H4 (cell line): ENCODE measurements at regions not wholly inside any gene's neighbourhood (a gene's known extent, or its start where the extent isn't known, plus 50 kb on each side); places are given as distances from the start of the nearest gene placed in this dataset.

Source experiments
- DNase-seq: peaks from one replicate; pipeline ENCODE4 v3.0.0-alpha.2; 2015; ENCODE audit warnings: low spot score

DNA sequence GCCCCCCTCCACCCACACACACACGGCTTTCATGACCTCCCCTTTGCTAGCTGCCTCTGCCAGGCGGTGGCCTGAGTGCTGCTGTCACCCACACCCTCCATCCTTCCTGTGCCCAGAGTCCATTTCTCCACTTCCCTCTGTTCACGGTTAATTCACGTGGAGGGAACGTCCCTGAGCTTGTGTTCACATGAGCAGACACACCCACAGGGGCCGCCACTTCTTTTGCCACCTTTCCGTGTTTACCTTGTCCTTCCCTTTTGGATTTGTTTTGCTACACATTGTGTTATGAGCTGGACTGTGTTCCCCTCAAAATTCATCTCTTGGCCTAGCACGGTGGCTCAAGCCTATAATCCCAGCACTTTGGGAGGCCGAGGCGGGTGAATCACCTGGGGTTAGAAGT, 128.0 kb downstream of the ETS2 start:
- DNase-seq = no peak

DNA sequence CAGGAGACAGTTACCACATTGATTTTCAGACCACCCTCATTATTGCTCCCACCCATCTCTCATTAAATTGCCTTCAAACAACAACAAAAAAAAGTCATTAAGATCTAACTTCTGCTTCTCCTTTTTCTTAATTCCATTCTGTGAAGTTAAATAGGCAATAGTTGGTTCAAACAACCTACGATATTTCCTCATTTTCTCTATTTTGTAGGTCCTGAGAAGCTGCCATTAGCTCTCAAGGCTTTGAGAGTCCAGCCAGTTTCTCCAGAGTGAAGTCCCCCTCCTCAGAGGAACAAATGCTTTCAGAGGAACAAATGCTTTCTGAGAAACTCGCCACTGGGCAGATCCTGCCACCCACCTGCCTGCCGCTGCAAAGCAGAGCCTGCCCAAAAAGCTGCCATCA, 125.6 kb downstream of the ETS2 start:
- no peak for DNase-seq

DNA sequence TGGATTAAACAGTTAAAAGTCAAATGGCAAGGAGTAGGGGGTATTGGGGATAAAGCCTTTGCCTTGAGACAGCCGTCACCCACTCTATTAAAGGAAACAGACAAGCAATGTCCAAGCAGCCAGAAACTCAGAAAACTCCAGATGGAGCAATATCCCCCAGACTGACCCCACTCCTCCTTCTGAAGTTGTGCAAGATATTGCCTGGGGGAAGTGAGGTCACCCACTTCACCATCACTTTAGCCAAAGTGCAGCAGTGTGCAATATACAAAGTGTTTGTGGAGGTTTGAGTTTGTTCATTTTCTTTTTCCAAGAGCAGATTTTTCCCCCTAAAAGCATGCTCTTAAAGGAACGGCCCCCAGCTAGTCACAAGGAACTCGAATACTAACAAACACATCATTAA, 125.1 kb downstream of the ETS2 start:
- DNase-seq = peak; percentile 36

DNA sequence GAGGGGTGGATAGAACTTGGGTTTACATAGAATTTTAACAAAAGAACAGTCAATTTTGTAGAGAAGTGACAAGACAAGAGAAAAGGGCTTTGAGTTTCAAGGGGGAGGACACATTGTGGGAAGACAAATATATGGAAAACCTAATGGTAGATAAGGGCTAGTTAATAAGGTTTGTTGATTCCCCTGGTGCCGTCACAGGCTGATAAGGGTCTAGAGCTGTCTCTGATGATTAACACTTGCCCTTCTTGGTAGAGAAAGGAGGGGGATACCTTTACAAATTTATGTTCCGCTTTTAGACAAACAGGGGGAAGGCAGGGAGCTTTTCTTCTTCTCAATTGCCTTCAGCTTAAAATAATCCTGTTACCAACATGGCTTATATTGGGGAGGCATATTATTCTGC, 124.3 kb downstream of the ETS2 start:
- DNase-seq = no peak

DNA sequence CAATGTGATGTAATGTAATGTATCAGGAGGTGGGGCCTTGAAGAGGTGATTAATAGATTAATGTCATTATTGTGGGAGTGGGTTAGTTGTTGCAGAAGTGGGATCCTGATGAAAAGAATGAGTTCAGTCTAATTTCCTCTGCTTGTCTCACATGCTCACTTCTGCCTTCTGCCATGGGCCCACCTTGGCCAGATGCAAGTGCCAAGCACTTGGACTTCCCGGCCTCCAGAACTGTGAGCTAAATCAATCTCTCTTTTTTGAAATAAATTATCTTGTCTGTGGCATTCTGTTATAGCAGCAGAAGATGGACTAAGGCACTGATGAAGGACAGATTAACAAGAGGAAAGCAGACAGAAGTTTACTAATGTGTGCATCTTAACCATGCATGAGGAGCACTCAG, 123.9 kb downstream of the ETS2 start:
- no peak for DNase-seq

DNA sequence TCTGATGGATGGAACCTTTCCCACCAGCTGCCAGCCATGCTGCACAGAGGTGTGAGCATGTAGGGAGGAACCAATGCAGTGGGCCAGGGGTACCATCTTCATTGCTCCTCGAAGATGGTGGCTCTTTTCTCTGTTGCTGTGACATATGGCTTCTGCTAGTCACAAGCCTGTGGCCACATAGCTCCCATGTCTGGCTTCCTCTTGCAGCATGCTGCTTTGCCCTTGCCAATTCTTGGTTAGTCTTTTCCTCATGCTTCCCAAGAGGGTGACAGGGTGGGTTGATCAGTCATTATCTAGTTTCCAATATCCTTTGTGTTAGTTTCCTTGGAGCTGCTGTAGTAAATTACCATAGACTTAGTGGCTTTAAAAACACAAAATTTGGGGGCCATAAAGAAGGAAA, 123.4 kb downstream of the ETS2 start:
- no peak for DNase-seq

DNA sequence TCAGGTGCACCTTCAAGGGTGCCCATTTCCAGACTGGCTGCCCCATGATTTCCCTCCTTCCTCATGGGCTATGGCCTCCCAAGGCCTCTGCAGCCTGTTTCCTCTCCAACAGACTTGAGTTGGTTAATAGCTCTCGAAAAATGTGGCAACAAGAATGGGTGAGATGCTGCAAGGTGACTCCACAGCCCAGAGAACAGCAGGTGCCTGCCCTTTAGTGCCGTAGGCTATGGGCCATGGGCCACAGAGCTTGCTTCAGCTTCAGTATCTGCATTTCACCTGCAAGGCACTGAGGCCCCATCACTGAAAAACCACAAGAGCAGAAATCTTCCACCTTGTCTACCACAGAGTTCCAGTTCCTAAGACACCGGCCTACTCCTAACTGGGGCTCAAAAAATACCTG, 122.0 kb downstream of the ETS2 start:
- DNase-seq = no peak

DNA sequence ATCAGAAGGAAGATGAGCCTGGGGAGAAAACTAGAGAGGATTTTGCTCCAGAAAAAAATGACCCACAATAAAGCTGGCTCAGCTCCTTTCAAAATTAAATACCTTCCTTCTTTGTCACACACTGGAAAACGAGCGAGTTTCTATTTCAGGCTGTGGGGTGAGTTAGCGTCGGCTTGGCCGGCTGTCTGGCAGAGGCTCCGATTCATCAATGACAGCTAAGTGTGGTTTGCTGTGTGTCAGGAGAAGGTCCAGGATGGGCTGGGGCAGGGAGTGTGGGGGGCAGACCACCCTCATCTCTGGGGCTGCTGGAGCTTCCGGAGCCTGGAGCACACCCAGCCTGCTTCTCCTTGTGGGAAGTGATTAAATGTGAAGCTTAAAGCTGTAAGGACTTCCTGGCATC, 120.2 kb downstream of the ETS2 start:
- peak; percentile 75 for DNase-seq

DNA sequence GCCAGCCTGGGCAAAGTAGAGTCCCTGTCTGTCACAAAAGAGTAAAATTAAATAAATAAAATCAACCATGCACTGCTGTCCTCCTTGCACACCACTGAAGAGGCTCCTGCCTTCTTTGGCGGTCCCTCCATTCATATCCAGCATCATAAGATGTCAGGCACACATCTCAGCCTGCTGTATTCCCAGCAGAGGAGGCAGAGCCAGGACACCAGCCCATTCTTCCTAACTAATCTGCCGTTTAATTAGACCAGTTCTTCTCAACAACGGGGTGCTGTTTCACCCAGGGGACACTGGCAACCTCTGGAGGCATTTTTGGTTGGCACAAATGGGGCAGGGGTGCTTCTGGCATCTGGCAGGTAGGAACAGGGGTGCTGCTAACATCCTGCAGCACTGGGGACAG, 119.7 kb downstream of the ETS2 start:
- no peak for DNase-seq

DNA sequence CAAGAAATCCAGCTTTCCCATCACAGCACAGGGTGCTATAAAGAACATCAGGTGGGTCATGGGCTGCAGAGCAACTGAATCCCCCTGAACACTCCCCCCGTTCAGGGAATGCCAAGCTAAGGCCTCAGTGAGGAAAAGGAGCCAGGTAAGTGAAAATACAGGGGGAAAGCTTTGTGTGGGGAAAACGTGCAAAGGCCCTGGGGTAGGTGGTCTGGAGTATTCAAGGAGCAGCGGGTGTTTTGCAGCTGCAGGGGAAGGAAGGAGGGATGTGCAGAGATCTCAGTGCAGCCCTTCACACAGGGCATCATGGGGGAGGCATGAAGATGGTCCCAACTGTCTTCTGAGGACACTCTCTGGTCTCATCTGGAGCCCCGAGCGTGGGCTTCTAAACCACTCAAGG, 119.2 kb downstream of the ETS2 start:
- DNase-seq = no peak

DNA sequence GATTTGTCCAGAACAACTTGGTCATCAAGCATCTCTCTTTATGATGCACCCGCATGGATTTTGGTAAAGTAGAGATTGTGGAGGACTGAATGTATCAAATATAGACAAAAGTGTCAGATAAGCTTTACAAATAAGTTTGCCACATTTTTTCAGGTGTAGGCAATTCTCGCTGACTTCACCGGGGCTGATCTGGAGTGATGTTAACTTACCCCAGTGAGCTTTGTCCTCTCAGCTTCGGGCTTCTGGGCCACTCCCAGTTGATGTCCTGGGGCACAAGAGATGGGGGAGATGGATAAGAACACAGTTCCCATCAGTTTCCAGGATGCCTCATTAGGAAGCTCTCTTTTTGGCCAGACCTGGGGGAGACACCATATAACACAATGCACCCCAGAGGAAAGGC, 117.7 kb downstream of the ETS2 start:
- no peak for DNase-seq

DNA sequence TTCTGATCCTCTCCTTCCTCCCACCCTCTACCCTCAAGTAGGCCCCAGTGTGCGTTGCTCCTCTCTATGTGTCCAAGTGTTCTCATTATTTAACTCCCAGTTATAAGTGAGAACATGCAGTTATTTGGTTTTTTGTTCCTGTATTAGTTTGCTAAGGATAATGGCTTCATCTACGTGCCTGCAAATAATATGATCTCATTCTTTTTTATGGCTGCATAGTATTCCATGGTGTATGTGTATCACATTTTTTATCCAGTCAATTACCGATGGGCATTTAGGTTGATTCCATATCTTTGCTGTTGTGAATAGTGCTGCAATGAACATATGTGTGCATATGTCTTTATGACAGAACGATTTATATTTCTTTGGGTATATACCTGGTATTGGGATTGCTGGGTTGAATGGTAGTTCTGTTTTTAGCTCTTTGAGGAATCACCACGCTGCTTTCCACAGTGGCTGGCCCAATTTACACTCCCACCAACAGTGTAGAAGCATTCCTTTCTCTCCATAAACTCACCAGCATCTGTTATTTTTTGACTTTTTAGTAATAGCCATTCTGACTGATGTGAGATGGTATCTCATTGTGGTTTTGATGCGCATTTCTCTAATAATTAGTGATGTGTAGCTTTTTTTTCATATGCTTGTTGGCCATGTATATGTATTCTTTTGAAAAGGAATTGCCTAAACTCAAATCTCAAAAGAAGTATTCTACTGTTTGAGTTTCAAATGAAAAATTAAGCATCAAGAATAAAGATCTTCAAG, 116.9 kb downstream of the ETS2 start:
- DNase-seq = no peak

DNA sequence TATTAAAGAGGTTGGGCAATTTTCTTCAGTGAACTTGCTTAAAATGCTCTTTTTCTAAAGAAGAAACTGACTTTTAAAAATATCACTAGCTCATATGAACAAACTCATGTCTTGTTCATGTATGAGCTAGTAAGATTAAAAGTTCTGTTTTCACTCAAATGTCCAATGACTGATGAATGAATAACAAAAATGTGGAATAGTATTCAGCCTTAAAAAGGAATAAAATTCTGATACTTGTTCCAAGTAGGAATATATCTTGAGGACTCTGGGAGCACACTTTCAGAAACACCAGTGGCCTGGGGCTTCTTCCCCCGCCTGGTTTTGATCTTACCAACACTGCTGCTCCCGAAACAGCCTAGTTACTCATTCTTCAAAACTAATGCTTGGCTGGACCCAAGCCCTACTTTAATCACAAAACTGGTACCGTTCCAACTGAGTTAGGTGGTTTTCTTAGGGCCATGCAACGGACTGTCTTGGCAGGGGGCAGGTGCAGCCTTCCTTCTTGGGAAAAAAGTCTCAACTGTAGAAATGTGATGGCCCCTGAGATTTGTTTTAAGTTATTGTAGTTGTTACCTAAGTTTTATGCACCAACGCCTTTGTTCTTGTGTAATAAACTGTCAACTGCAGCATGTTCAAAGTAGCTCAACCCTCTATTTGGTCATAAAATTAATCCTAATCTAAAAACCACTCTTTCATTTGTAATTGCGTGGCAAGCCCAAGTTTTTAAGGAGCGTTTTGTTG, 116.0 kb downstream of the ETS2 start:
- no peak for DNase-seq

DNA sequence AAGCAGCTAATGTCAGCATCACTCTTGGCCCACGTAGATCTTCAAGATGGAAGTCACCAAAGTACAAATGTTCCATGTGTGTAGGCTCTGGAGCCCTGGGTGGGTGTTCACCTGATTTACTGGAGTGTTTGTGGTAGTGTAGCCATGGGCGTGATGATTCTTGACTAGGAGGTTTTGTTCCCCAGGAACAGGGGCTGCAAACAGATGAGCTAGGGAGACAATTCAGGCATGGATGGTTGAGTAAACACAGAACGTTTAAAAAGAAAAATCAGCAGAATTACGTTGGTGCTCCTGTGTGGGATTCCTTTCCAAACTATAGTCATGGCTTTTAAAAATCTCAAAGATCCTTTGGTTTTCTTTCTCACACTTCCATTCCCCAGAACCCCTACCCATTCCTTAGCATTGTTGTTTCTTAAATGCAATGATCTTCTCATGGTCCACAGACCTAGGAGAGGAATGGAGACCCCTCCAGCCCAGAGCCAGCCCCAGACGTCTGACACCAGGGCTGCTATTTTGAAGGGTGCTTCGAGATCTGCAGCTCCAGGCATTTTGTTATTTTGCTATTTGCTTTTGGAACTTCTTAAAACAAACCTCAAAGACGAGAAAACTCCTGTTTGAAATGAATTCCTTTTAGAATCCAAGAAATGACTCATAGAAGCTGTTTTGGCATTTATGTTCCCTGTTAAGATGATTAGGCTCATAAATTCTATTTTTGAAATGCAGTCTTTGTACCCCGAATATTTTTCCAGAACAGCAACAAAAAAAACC, 115.1 kb downstream of the ETS2 start:
- DNase-seq = peak; percentile 50

DNA sequence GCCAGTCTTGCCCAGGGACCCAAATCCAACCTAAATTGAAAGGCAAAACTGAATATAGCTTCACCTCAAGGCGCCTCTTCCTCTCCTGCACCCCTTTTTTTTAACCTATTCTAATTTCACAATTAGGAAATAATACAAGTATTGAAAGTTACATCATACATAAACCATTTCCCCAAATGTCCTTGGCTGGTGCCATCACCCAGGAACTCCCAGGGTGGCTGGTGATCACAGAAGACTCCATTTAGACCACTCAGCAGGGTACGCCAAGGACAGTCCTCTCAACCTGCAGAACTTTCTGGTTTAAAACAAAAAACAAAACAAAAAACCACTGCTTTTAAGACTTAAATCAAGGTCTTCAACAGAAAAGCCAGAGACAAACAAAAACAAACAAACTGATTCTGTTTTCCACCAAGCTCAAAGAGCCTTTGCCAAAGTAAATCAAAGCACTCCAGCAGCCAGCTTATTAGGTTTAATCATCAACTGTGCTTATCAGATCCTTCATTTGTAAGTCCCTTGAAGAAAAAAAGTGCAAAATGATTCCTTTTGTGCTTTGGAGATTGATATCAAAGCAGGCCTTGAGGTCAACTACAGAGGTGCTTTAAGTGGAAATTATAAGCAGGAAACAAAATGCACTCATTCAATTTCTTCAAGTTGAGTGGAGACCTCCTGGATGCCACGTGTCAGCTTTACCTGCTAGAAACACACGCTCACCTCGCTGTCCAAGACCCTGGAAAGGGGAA, 113.0 kb downstream of the ETS2 start:
- DNase-seq = no peak

DNA sequence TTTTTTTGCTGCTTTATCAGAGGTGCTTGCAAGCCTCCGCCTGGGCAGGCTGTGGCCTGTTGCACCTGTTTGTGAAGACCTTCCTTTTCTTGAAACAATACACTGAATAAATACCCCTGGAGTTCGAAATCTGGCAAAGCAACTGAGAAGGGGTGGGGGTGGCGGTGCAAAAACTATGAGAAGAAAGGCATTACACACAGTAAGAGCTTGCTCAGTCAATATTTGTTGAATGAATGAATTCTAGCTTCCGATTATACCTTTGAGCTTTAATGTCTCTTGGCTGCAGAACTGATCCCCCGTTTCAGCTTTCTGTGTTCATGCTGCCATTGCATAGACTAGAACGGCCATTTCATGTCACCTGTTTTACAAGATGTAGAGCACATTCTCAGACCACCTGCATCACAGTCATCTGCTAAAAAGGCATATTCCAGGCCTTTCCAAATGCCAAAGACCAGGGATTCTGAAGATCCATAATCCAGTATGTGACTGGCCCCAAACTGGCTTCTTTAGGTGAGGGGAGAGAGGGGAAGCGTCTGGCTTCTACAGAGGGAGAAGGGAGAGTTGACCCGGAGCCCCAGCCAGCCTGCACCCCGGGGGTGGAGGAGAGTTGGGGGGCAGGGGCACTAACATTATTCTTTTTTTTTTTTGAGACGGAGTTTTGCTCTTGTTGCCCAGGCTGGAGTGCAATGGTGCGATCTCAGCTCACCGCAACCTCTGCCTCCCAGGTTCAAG, 111.5 kb downstream of the ETS2 start:
- no peak for DNase-seq

DNA sequence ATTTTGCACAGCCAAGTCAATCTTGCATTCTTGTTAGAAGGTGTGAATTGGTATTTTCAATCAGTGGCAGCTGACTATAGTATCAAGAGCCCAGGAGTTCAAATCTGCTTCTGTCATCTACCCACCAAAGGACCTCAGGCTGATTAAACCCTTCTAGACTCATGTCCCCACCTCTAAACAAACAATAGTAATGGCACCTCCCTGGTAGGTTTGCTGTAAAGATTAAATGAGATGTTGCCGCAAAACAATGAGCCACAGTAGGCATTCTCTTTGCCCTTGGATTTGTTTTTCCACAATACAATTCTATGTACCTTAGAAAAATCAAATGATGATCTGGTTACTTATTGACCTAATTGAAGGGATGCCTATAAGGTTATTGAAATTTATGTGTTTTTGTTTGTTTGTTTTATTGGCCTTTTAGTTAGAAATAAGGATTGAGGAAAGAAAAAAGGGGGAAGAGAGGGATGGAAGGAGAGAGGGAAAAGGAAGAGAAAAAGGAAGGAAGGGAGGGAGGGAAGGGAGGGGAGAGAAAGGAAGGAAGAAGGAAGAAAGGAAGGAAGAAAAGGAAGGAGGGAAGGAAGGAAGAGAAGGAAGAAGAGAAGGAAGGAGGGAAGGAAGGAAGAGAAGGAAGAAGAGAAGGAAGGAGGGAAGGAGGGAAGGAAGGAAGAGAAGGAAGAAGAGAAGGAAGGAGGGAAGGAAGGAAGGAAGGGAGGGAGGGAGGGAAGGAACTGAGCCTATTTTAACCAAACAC, 110.7 kb downstream of the ETS2 start:
- no peak for DNase-seq

DNA sequence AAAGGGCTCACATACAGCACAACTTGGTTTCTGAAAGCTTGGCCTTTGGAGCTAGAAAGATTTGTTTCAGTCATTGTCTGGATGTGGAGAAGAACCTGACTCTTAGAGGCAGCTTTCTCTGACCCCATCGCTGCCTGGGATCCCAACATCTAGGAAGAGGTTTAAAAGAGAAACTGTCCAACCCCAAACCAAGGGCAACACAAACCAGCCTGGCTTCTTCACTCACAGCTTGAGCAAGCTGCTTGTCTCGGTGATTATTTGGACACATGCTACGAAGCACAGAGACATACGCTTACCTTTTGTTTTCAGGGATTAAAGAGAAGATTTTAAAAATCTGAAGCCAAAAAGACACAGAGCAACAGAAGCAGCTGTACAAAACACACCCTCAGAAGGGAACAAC, 109.8 kb downstream of the ETS2 start:
- no peak for DNase-seq

DNA sequence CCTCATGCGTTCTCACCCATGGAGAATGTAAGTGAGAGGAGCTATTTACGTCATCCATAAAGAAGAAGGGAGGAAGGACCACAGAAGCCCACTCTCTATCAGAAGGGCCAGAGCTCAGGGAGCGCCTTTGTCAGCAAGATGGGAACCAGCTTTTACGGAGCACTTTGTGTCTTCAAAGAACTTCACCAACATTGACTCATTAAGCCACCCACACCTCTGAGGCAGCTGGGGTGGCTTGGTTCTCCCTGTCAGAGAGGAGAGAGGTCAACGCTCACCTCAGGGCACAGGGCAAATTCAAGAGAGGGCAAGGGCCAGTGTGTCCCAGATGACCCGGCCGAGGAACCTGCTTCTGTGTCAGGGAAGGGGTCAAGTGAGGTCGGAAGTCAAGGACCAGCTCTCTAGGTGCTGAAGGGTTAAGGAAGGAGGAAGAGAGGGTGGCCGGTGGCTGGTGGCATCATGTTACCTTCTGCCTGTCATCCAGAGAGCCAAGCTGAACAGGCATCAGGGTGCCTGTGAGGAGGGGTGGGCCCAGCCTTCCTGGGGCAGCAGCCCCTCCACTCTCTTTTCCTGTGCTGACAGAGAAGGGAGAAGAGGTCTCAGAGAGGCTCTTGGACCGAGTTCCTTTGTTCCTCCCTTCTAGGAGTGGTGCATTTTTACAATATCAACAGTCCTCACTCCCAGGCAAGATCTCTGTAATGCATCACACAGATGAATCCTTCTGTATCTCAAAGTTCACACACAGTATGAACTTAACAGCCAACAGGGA, 109.0 kb downstream of the ETS2 start:
- no peak for DNase-seq
